SK-N-MC (cell line): ENCODE measurements at regions not wholly inside any gene's neighbourhood (a gene's known extent, or its start where the extent isn't known, plus 50 kb on each side); places are given as distances from the start of the nearest gene placed in this dataset.

ENCODE experiments used
- EZH2 ChIP-seq: fragments of 200-600 bp; sonication (generic); IDR thresholded peaks from one replicate; pipeline ENCODE4 v1.6.1; 2017; ENCODE audit warnings: antibody characterized with exemption
- FOXP2 ChIP-seq: optimal IDR thresholded peaks from 2 replicates; pipeline ENCODE3; 2011; ENCODE audit warnings: mild to moderate bottlenecking, moderate library complexity; ENCODE audit not compliant: insufficient read depth; ENCODE audit errors: extremely low read length, control extremely low read depth
- POLR2AphosphoS5 ChIP-seq: IDR thresholded peaks from 2 replicates; pipeline ENCODE4 v1.6.1; 2012; ENCODE audit warnings: mild to moderate bottlenecking, low read depth, low read length, borderline replicate concordance

DNA sequence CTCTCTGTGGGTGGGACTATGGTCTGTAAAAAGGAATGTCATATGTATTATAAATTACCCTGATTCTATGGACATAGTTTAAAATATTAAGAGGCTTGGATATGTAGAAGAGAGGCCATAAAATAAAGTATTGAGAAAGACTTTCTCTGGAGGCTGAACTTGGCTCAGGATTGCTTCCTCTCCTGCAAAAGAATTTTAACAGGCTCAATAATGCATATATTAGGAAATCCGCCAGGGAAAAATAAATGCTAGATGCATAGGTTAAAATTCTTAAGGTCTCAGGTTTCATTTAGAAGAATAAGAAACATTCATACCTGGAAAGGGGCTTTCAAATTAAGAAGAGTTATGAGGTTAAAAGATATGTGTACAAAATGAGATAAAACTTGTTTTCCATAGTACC lies 424.3 kb downstream of the ARAP2 start:
- TF ChIP-seq POLR2AphosphoS5 (no peak), EZH2 (no peak), FOXP2 (no peak)
